ENCODE measurements at regions not wholly inside any gene's neighbourhood (a gene's known extent, or its start where the extent isn't known, plus 50 kb on each side); places are given as distances from the start of the nearest gene placed in this dataset.

- no peaks in the 10 kb centered on the region for H3K27me3 Mint-ChIP-seq (ENCODE audit: low read depth)
These were observed 98.5 kb downstream of the DSEL start for GRCh38 chr18:67417864-67418523.

More at GRCh38 chr18:67417864-67418523, 98.5 kb downstream of the DSEL start:
- H3T11ph ChIP-seq (ENCODE audit: low read length) = no peak overlapping the region
- H3K36me3 Mint-ChIP-seq (ENCODE audit: insufficient read depth in 1 of 3, low read depth in 3 of 3) = no peaks in the 10 kb centered on the region
- H3K4me2 ChIP-seq (ENCODE audit: insufficient read depth, insufficient read length, low read length) = no peak overlapping the region
- H3K27ac ChIP-seq (ENCODE audit: insufficient read length, low read depth, low read length) = no peak overlapping the region
- no peaks in the 10 kb centered on the region for H3K79me2 ChIP-seq (ENCODE audit: insufficient read depth, low read length)
- no CpG with 5 or more reads among the region's 6 CpGs for WGBS (ENCODE audit: extremely low coverage, insufficient read length, low lambda C conversion rate)
- H3K4me1 Mint-ChIP-seq = no peaks in the 10 kb centered on the region
- H2AK5ac ChIP-seq (ENCODE audit: insufficient read length, low read length) = no peak overlapping the region
- no peaks in the 10 kb centered on the region for H3K4me1 ChIP-seq (ENCODE audit: insufficient read depth, low read length)
- H2BK12ac ChIP-seq (ENCODE audit: insufficient read length, low read depth, low read length) = no peak overlapping the region
- H3K9me3 ChIP-seq (ENCODE audit: control insufficient read depth, low read depth, low read length) = no peaks in the 10 kb centered on the region
- H3K18ac ChIP-seq (ENCODE audit: insufficient read length, low read depth, low read length) = no peak overlapping the region
- H4K5ac ChIP-seq (ENCODE audit: insufficient read length, low read depth, low read length) = no peak overlapping the region
- TF ChIP-seq CTCF (conservative IDR thresholded peaks at IDR 0.05) = no peak
- H3K27ac Mint-ChIP-seq = no peak overlapping the region
- H3K79me1 ChIP-seq (ENCODE audit: insufficient read depth, low read depth, low read length, poor library complexity, severe bottlenecking) = no peaks in the 10 kb centered on the region
- H3K14ac ChIP-seq (ENCODE audit: insufficient read depth, low read length) = no peak overlapping the region
- H3K56ac ChIP-seq (ENCODE audit: insufficient read length, low read depth, low read length) = no peak overlapping the region
- no peak overlapping the region for H2BK15ac ChIP-seq (ENCODE audit: low read depth, low read length)
- H4K91ac ChIP-seq (ENCODE audit: insufficient read length, low read depth, low read length) = no peak overlapping the region
- no peaks in the 10 kb centered on the region for H3K9me3 Mint-ChIP-seq
- no peaks in the 10 kb centered on the region for H3K27me3 ChIP-seq (ENCODE audit: insufficient read depth, low read length)
- H2BK20ac ChIP-seq (ENCODE audit: low read depth, low read length, poor library complexity, severe bottlenecking) = no peak overlapping the region
- H4K8ac ChIP-seq (replicated peaks; ENCODE audit: insufficient read length, low read depth, low read length) = no peak overlapping the region
- H3K23me2 ChIP-seq (ENCODE audit: insufficient read length, low read depth, low read length, poor library complexity, severe bottlenecking) = no peaks in the 10 kb centered on the region
- no peak overlapping the region for H3K23ac ChIP-seq (ENCODE audit: insufficient read length, low read depth, low read length)
- no peaks in the 10 kb centered on the region for H4K20me1 ChIP-seq (ENCODE audit: control insufficient read depth, insufficient read depth, insufficient read length)
- no peak overlapping the region for H2BK120ac ChIP-seq (ENCODE audit: low read depth, low read length, poor library complexity, severe bottlenecking)
- H2AFZ ChIP-seq (ENCODE audit: low read length) = no peak overlapping the region
- H3K4ac ChIP-seq (ENCODE audit: low read depth, low read length) = no peak overlapping the region
- H2BK5ac ChIP-seq (ENCODE audit: insufficient read length, low read length) = no peak overlapping the region
- no peak overlapping the region for H3K4me3 Mint-ChIP-seq
- no peak overlapping the region for H3K9ac ChIP-seq (ENCODE audit: extremely low read depth, insufficient read length, low read length)
- no peak for DNase-seq
